ENCODE measurements at regions not wholly inside any gene's neighbourhood (a gene's known extent, or its start where the extent isn't known, plus 50 kb on each side); places are given as distances from the start of the nearest gene placed in this dataset.

DNA sequence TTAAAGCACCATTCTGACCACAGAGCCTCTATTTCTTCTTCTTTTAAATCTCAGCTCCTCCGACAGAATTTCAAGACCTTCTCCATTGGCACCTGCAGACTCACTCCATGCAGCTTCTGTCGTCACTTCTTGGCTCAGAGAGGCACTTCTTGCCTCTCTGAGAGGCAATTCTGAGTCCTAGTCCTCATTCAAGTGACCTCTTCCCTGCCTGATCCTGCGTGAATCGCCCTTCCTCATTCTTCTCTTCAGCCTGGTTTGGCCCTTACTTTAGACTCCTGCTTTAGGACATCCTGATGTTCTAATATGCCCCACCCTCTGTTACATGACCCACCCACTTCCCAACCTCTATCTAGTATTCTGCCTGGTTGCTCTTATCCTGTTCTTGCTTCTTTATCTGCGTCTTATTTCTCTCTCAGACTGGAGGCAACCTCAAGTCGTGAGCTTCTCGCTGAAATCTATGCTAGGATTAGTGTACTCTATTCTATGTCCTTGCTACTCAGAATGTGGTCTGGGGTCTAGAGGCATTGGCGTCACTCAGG lies 55.6 kb upstream of the CISTR start:
- Histone ChIP-seq H3K4me1 (ENCODE audit: control insufficient read depth in 2 of 2, insufficient read depth in 2 of 2, low read length in 2 of 2) (no peaks in the 10 kb centered on the region), H2AFZ (ENCODE audit: insufficient read depth, low read depth, low read length, poor library complexity, severe bottlenecking) (no peak overlapping the region), H3K27me3 (replicated peaks in 1 of 4; ENCODE audit: control extremely low read depth in 1 of 4, control insufficient read depth in 3 of 4, insufficient read depth in 4 of 4, low read length in 3 of 4) (peaks cover 0 to 13% (median 6%) of the 10 kb centered on the region in 4 experiments), H3K79me2 (ENCODE audit: control insufficient read depth, insufficient read depth, low read length) (no peaks in the 10 kb centered on the region), H3K9me3 (ENCODE audit: control extremely low read depth in 1 of 3, control insufficient read depth in 2 of 3, insufficient read depth in 1 of 3, low read length in 2 of 3) (no peaks in the 10 kb centered on the region), H3K27ac (ENCODE audit: low read length in 2 of 2) (no peak overlapping the region), H4K20me1 (ENCODE audit: control insufficient read depth, insufficient read depth, low read length, poor library complexity, severe bottlenecking) (no peaks in the 10 kb centered on the region), H3K4me2 (replicated peaks; ENCODE audit: low read depth, low read length, poor library complexity, severe bottlenecking) (no peak overlapping the region), H3K36me3 (replicated peaks in 1 of 2; ENCODE audit: control extremely low read depth in 1 of 2, control insufficient read depth in 1 of 2, extremely low read depth in 1 of 2, insufficient read depth in 2 of 2, low read length in 1 of 2) (no peaks in the 10 kb centered on the region), H3K4me3 (ENCODE audit: control extremely low read depth in 1 of 5, extremely low read depth in 1 of 5, insufficient read depth in 1 of 5, low read depth in 2 of 5, low read length in 4 of 5) (no peak overlapping the region), H3K9ac (ENCODE audit: low read length) (no peak overlapping the region)
- Mint-ChIP-seq H3K4me1 (no peaks in the 10 kb centered on the region), H3K4me3 (no peak overlapping the region), H3K27me3 (peaks cover 35% of the 10 kb centered on the region), H3K9me3 (ENCODE audit: insufficient read depth) (no peaks in the 10 kb centered on the region), H3K27ac (no peak overlapping the region)
- TF ChIP-seq EZH2 (IDR thresholded peaks at IDR 0.05; ENCODE audit: borderline replicate concordance, insufficient read depth, low read depth, low read length, poor library complexity, severe bottlenecking), result no peak
- TF ChIP-seq, protein P1, sequence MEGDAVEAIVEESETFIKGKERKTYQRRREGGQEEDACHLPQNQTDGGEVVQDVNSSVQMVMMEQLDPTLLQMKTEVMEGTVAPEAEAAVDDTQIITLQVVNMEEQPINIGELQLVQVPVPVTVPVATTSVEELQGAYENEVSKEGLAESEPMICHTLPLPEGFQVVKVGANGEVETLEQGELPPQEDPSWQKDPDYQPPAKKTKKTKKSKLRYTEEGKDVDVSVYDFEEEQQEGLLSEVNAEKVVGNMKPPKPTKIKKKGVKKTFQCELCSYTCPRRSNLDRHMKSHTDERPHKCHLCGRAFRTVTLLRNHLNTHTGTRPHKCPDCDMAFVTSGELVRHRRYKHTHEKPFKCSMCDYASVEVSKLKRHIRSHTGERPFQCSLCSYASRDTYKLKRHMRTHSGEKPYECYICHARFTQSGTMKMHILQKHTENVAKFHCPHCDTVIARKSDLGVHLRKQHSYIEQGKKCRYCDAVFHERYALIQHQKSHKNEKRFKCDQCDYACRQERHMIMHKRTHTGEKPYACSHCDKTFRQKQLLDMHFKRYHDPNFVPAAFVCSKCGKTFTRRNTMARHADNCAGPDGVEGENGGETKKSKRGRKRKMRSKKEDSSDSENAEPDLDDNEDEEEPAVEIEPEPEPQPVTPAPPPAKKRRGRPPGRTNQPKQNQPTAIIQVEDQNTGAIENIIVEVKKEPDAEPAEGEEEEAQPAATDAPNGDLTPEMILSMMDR (IDR thresholded peaks at IDR 0.05), result no peak
- ChIA-PET CTCF (no interaction called here), POLR2A (no interaction called here)
- intact Hi-C loops (cut with micrococcal nuclease), result no loop called here
- 89% methylated on average over 7 of the region's 8 CpGs for WGBS (ENCODE audit: insufficient coverage)
- DNase-seq, result no peak
- ATAC-seq (ENCODE audit: low read depth), result no peak

DNA sequence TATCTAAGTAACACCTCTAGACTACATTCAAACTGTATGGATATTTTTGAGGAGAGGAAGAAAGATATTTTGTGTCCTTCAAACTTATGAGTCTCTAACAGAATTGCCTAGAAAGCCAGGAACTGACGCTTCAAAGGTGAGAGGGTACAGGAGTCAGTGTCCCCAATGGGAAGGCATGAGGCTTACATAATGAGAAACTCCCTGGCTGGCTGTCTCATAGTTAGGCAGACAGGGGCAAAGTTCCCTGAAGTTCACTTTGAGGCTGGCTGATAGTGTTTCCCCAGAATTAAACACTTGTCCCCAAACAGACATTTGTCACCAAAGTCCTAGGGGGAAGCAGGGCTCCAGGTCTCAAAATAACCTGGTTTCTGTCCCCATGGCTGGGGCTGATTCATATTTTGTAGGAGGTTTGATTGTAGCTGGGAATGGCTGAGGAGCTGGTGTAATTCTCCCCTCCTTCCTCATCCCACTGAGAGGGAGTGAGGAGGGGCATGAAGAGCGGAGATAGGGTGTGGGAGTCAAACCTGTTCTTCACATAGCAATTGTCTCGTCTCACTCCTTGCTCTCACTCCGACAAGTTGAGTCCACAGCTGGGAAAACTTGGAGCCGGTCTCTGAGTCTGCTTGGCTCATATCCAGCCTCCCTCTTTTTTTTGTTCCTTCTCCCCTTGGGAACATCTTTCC lies 56.4 kb upstream of the CISTR start:
- Mint-ChIP-seq H3K27ac (no peak overlapping the region), H3K27me3 (peaks cover 30% of the 10 kb centered on the region), H3K4me3 (no peak overlapping the region), H3K4me1 (peaks cover 5% of the 10 kb centered on the region), H3K9me3 (ENCODE audit: insufficient read depth) (no peaks in the 10 kb centered on the region)
- ATAC-seq (ENCODE audit: low read depth) (no peak), DNase-seq (no peak)
- intact Hi-C loops (cut with micrococcal nuclease), result no loop called here
- Histone ChIP-seq H3K27me3 (replicated peaks in 1 of 4; ENCODE audit: control extremely low read depth in 1 of 4, control insufficient read depth in 3 of 4, insufficient read depth in 4 of 4, low read length in 3 of 4) (peaks cover 0 to 11% (median 6%) of the 10 kb centered on the region in 4 experiments), H3K36me3 (replicated peaks in 1 of 2; ENCODE audit: control extremely low read depth in 1 of 2, control insufficient read depth in 1 of 2, extremely low read depth in 1 of 2, insufficient read depth in 2 of 2, low read length in 1 of 2) (no peaks in the 10 kb centered on the region), H2AFZ (ENCODE audit: insufficient read depth, low read depth, low read length, poor library complexity, severe bottlenecking) (no peak overlapping the region), H3K4me2 (replicated peaks; ENCODE audit: low read depth, low read length, poor library complexity, severe bottlenecking) (no peak overlapping the region), H3K27ac (ENCODE audit: low read length in 2 of 2) (no peak overlapping the region), H4K20me1 (ENCODE audit: control insufficient read depth, insufficient read depth, low read length, poor library complexity, severe bottlenecking) (no peaks in the 10 kb centered on the region), H3K4me3 (ENCODE audit: control extremely low read depth in 1 of 5, extremely low read depth in 1 of 5, insufficient read depth in 1 of 5, low read depth in 2 of 5, low read length in 4 of 5) (no peak overlapping the region), H3K9me3 (ENCODE audit: control extremely low read depth in 1 of 3, control insufficient read depth in 2 of 3, insufficient read depth in 1 of 3, low read length in 2 of 3) (no peaks in the 10 kb centered on the region), H3K4me1 (ENCODE audit: control insufficient read depth in 2 of 2, insufficient read depth in 2 of 2, low read length in 2 of 2) (peaks cover 4 to 8% of the 10 kb centered on the region in 2 donors), H3K79me2 (ENCODE audit: control insufficient read depth, insufficient read depth, low read length) (no peaks in the 10 kb centered on the region), H3K9ac (ENCODE audit: low read length) (no peak overlapping the region)
- ChIA-PET POLR2A (no interaction called here), CTCF (no interaction called here)
- TF ChIP-seq, protein P1 (IDR thresholded peaks at IDR 0.05), result no peak
- no peak for TF ChIP-seq EZH2 (IDR thresholded peaks at IDR 0.05; ENCODE audit: borderline replicate concordance, insufficient read depth, low read depth, low read length, poor library complexity, severe bottlenecking)
- 100% methylated on average over 3 of the region's 5 CpGs for WGBS (ENCODE audit: insufficient coverage)
